8988T (cell line): ENCODE measurements at regions not wholly inside any gene's neighbourhood (a gene's known extent, or its start where the extent isn't known, plus 50 kb on each side); places are given as distances from the start of the nearest gene placed in this dataset.
"Not testable (repeated sequence)": the region's sequence is repeated elsewhere in the genome, so short reads cannot be mapped to it uniquely, and the experiment has no call there.

Source experiments
- DNase-seq: peaks from one replicate; pipeline ENCODE4 v3.0.0; 2011

GRCh38 chr12:34097213-34097612, 74.9 kb downstream of the ALG10 start:
- no peak for DNase-seq

GRCh38 chr12:34105392-34105933, 83.2 kb downstream of the ALG10 start:
- no peak for DNase-seq

GRCh38 chr12:34106172-34106571, 83.9 kb downstream of the ALG10 start:
- no peak for DNase-seq

- no peak for DNase-seq
These were observed 84.7 kb downstream of the ALG10 start for GRCh38 chr12:34107016-34107415.

- DNase-seq: no peak
These were observed 85.6 kb downstream of the ALG10 start for GRCh38 chr12:34107781-34108404.

- no peak for DNase-seq
These were observed 86.1 kb downstream of the ALG10 start for GRCh38 chr12:34108405-34108803.

GRCh38 chr12:34108967-34109366, 86.7 kb downstream of the ALG10 start:
- no peak for DNase-seq

GRCh38 chr12:34109390-34109789, 87.1 kb downstream of the ALG10 start:
- DNase-seq: no peak

- not testable (repeated sequence) for DNase-seq
These were observed 87.7 kb downstream of the ALG10 start for GRCh38 chr12:34109909-34110531.

GRCh38 chr12:34119366-34119765, 97.1 kb downstream of the ALG10 start:
- no peak for DNase-seq

GRCh38 chr12:34121360-34121759, 99.1 kb downstream of the ALG10 start:
- DNase-seq: no peak

GRCh38 chr12:34123092-34123491, 100.8 kb downstream of the ALG10 start:
- DNase-seq: not testable (repeated sequence)

GRCh38 chr12:34124608-34125007, 102.3 kb downstream of the ALG10 start:
- no peak for DNase-seq

GRCh38 chr12:34126239-34126641, 103.9 kb downstream of the ALG10 start:
- DNase-seq: no peak

GRCh38 chr12:34126805-34127204, 104.5 kb downstream of the ALG10 start:
- DNase-seq: no peak

- not testable (repeated sequence) for DNase-seq
These were observed 105.1 kb downstream of the ALG10 start for GRCh38 chr12:34127379-34127778.

- no peak for DNase-seq
These were observed 120.1 kb downstream of the ALG10 start for GRCh38 chr12:34142430-34142829.

- DNase-seq: no peak
These were observed 128.7 kb downstream of the ALG10 start for GRCh38 chr12:34151019-34151418.

- DNase-seq: no peak
These were observed 141.1 kb downstream of the ALG10 start for GRCh38 chr12:34163443-34163842.

GRCh38 chr12:34166427-34167060, 144.2 kb downstream of the ALG10 start:
- no peak for DNase-seq

- not testable (repeated sequence) for DNase-seq
These were observed 146.2 kb downstream of the ALG10 start for GRCh38 chr12:34168507-34168906.

- no peak for DNase-seq
These were observed 164.2 kb downstream of the ALG10 start for GRCh38 chr12:34186492-34186891.

- no peak for DNase-seq
These were observed 166.7 kb downstream of the ALG10 start for GRCh38 chr12:34188974-34189373.

- no peak for DNase-seq
These were observed 167.8 kb downstream of the ALG10 start for GRCh38 chr12:34190054-34190453.
